SIG-M5 treated with dmso at 0.1 percent for 504 hours (cell line): ENCODE measurements at regions not wholly inside any gene's neighbourhood (a gene's known extent, or its start where the extent isn't known, plus 50 kb on each side); places are given as distances from the start of the nearest gene placed in this dataset.
A peak's percentile ranks its signal among the peaks of the same experiment; 100 is the strongest.
"Not testable (repeated sequence)": the region's sequence is repeated elsewhere in the genome, so short reads cannot be mapped to it uniquely, and the experiment has no call there.

Experiments
- DNase-seq: peaks from one replicate; lab custom pipeline; 2025; ENCODE audit not compliant: unreplicated experiment; lab: John Stamatoyannopoulos, UW

DNA sequence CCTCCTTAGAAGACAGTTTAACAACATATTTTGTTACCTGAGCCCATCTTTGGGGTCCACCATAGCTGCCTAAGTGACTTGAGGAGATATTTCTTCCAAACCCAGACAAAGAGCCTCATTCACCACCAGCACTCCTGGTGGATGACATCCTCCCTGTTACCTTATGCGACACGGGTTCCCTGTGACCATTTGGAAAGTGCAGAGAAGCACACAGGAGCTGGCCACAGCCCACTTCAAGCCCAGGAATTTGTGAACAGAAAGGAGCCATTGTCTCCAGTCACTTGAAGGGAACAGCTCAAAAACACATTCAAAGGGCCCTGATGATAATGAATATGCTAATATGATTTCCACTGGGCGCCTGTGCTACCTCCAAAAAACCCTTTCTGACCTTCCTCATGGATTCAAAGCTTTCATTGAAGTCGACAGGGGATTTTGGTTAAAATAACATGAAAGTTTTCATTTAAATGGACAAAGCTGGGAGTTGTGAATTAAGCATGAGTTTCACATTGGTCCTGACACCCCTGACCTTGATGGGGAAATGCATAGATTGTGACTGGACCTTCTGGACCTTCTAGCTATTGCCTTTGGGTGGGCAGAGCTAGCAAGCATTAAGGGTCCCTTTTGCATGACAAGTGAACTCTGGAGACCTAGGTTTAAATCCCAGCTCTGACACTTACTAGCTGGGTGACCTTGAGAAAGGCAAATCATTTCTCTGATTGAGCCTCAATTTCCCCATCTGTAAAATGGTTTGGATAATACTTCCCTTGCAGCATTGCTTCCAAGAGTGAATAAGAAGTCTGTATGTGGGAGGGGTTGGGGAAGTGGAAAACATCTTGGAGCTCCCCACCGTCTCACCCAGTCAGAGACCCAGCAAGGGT, 83.3 kb upstream of the SIRPA start:
- no peak for DNase-seq

DNA sequence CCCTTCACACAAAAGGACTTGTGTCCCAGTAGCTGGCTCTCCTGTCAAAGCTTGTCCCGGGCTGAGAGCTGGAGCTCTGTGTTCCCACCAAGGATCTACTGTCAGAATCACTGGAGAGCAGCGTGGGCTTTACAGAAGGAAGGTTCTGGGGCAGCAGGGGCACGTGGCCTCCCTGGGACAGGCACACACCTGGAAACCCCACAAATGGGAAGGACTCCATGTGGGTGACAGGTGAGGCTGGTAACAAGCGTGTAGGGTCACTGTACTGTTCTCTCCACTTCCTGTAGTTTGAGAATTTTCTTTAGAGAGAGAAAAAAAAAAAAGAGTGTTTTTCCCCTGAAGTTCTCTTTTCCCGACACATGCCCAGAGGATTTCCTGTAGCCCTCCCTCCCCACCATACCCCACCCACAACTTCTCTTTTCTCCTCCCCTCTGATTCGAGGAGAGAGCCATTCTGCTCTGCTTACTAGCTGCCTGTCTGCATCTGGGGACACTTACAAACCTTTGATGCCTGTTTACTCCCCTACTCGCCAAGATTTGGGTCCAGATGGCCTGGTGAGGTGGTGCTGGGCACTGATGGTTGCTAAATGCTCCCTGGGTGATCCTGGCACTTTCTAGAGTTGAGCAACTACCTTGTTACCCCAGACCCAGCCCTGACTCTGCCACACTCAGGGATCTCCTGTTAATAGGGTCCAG, 84.1 kb upstream of the SIRPA start:
- peak; percentile 46 for DNase-seq

DNA sequence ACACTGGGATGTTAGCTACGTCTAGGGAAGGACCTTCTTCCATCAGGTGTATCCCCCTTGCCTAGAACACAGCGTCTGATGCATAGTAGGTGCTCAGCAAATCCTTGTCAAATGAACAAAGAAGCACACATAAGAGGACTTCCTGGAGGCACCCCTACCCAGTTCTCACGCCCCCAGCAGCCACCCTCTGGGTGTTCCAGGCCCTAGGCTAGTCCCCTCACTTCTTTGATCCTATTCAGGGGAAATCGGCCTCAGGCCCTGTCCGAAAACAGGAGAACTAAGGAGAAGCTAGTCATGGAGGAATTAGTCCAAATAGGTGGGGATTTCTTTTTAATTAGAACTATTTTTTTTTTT, 84.7 kb upstream of the SIRPA start:
- no peak for DNase-seq

DNA sequence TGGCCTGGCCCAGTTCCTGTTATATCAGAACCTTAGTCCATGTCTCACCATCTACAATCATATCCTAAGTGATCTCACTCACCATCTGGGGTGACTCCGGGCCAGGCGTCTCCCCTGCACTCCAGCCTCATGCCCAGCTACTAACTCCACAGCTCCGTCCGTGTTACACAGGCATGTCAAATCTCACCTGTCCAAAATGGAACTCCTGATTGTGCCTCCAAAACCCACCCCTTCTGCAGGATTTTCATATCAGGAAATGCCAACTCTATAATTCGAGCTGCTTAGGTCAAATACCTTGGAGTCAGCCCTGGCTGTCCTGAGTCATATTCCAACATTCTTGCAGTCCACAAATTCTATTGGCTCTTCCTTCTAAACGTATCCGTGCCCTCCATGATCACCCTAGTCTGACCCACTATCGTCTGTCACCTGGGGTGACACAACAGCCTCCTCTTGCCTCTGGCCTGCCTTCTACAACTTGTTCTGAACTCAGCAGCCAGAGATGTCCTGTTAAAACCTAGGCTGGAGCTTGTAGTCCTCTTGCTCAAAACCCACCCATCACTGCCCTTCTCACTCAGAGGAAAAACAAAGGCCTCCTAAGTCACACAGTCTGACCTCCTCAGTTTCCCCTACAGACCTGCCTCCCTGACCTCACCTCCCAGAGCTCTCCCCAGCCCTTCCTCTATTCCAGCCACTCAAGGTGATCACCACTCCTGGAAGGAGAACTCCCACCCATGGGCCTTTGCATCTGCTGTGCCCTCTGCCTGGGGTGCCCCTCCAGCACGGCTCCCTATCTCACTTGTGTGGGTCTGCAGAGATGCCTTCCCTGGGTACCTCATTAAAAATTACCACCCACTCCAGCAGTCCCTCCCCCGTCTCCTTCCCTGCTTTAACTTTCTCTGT, 85.3 kb upstream of the SIRPA start:
- DNase-seq: no peak

DNA sequence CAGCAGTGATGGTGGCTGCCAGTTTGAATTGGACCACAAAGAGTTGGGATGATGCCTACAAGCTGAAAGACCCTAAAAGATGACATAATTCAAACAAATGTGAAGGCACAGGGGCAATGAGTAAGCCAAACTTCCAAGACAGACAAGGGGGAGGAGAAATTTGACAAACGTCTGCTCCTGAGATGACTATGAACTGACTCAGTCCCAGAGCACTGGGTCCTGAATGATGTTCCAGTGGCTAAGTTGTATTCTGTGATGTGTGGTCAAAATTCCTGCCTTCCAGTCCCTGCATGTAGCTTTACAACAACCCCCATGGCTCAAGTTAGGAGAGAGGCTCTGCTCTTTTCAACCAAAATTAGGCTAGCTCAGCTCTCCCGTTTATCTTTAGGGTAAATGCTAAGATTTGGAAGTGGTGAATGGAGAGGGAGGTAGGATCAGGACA, 86.1 kb upstream of the SIRPA start:
- no peak for DNase-seq

DNA sequence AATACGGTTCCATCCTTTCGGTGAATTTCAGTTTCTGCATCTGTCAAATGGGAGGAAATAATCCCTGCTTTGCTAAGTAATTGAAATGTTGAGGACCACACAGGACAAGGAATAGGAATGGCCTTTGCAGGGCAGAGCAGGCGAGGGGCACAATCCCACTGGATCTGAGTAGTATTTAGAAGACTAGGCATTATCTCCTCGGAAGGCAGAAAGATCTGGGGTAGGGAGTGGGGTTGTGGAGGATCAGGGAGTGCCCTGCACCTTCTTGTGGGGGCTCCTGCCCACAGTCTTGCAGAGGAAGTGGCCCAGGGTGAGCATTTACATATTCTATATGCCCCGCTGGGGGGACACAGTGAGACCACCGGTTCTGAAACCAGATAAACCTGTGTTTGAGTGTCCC, 87.1 kb upstream of the SIRPA start:
- DNase-seq: no peak

DNA sequence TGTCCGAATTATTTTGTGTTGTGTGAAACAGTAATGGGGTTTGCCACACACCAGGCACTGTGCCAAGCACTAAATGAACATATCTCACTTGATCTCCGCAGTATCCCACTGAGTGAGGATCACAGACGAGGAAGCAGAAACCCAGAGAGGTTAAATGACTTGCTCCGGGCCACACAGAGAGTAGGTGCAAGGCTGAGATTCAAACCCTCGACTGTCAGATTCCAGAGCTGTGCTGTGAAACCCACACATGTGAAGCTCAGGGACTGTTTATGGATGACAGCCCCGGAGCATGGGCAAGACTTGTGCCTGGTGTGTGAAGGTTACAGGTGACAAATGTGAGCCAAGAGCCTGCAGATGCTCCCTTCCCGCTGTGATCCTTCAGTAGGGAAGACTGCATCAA, 87.8 kb upstream of the SIRPA start:
- no peak for DNase-seq

DNA sequence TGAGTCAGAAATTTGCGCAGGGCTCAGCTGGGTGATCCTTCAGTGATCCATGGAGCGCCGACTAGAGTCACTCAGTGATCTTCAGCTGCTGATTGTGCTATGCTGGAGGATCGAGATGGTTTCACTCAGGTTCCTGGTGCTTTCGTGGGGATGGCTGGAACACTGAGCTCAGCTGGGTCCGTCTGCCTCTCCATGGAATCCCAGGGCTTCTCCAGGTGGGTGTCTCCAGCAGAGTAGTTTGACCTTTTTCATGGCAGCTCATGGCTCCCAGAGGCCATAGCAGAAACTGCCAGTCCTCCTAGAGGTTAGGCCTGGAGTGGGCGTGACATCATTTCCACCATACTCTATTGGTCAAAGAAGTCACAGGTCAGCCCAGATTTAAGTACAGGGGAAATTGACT, 88.8 kb upstream of the SIRPA start:
- DNase-seq: no peak

DNA sequence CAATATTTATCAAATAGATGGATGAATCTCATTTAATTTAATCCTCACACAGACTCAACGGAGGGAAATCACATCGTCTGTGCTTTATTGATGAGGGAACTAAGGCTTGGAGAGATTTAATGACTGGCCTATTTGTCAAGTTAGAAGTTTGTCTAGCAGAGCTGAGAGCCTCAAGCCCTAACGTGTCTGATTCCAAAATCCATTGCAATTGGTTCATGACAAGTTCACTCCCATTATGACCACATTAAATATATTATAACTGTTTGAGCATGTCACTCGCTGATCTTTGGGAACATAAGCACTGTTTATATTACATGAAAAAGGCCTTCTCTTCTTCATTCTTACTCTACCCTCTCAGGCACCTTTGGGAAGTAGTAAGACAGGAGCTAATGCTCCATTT, 89.4 kb upstream of the SIRPA start:
- DNase-seq: no peak

DNA sequence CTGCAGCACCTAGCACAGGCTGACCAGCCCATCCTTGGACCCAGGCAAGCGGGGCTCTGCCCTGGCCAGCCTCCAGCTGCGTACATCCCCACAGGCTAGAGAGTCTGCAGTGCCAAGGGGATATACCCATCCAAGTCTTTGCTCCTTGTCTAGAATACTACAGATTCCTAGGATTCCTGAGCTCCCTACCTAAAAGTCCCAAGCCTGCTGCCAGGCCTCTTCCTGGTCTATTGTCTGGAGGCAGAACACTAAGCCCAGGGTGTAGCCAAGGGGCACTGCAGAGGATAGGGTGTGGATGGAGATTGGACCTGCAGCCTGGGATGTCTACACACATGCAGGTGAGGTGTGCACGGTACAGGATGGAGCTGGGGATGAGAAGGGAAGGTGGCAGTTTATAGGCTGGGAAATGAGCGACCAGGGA, 90.0 kb upstream of the SIRPA start:
- no peak for DNase-seq

DNA sequence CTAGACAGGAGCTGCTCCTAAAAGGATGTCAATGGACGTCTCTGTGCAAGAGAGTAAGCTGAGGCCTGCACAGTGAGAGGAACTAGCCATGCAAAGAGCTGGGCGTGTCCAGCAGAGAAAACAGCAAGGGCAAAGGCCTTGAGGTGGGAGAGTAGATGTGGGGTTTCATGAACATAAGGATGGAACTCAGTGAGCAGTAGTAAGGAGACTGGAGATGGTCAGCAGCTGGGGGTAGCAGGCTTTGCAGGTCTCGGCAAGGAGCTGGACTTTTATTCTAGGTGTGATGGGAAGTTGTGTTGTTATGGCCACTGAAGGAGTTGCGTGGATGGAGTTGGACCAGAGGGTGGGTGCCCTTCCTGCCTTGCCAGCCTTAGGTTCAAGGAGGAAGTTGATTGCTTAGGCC, 90.7 kb upstream of the SIRPA start:
- DNase-seq: no peak

DNA sequence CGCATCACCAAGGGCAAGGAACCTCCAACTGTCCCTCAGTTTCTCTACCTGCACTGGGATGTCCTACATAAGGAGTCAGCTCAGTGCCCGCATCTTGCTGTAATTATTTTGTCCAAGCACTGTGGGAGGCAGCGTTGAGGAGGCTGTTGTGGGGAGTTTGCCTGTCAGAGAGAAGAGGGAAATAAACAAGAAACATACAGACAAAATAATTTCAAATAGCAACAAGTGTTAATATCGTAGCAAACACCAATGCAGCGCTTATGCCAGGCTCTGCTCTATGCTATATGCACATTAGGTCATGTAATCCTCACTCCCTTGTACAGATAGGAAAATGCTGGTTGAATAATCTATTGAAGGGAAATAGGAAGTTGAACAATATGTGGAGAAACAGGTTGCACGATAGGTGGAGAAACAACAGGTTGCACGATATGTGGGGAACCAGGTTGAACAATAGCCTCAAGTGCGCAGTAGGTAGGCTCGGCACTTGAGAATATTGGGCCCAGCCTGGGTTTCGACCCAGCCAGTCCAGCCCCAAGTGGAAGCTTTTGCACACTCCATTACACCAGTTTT, 91.2 kb upstream of the SIRPA start:
- peak; percentile 37 for DNase-seq

DNA sequence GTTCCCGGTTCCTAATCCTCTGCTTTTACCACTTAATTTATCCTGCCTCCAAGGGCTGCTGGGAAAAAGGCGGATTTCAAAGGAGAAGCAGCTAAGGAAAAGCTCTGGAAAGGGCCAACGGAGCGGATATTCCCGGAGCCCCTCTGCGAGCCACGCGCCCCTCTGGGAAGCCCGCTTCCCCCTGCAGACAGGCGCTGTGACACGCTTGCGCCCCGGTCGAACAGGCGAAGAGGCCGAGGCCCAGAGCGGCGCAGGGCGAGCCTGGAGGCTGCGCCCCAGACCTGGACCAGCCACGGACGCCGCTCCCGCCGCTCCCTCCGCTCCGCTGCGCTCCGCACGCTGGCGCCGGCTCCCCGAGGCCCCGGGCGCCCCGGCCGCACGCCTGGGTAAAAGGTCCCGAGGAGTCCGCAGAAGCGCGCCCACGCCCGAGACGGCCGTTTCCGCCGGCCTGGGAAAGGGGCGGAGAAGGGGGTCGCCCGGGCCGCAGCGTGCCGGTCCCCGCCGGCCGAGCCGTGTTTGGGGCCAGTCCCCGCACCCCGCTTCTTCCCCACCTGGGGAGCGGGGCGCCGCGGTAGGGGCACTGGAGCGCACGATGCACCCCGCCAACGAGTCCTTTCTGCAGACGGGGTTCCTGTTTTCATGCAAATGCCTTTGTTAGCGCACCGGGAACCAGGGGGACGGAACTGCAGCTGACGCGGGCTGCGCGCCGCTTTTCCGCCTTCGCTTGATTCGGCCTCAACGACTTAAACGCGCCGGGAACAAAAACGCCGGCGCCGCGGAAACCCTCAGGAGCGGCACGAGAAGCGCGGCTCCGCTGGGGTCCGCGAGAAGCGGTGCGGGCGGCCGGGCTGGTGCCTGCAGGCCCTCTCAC, 91.9 kb upstream of the SIRPA start:
- DNase-seq: peak; percentile 91

DNA sequence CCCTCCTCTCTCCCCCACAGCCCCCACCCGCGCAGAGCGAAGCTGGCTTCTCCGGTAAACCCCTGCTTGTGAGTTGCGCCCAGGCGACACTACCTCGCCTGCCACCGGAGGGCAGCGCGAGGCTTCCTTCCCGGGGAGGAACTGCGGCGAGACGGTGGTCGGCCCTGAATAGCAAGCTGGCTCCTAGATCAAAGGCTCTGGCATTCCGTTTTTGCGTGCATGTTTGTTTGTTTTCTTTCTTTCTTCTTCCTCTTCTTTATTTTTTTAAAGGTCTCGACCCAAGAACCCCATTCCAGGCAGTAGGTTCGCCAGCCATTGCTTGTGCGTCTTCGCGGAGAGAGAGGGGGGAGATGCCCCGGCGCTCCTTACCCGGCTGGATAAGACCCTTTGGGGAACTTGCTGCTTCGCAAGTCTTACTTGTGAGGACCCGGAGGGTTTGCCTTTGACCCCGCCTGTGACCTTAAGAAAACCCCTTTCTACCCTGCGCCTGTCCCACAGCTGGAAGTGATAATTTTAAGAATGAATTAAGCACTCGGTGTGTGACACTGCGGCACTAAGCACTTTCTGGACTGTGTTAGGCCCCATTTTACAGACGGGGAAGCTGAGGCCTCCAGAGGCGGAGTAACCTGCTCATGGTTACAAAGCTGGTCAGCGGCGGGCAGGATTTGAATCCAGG, 92.7 kb upstream of the SIRPA start:
- DNase-seq: peak; percentile 75

DNA sequence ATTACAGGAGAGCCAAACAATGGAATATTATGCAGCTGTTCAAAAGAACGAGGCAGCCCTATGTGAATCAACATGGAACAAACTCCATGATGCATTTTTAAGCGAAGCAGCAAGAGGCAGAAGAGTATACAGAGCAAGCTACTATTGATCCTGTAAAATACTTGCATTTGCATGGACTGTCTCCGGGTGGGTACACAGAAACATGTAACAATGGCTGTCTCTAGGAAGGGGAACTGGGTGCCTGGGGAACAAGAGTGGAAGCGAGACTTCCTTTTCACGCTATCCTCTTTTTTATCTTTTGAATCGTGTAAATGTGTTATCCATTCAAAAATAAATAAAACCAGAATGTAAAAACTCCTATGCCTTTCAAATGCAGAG, 93.3 kb upstream of the SIRPA start:
- DNase-seq: no peak

DNA sequence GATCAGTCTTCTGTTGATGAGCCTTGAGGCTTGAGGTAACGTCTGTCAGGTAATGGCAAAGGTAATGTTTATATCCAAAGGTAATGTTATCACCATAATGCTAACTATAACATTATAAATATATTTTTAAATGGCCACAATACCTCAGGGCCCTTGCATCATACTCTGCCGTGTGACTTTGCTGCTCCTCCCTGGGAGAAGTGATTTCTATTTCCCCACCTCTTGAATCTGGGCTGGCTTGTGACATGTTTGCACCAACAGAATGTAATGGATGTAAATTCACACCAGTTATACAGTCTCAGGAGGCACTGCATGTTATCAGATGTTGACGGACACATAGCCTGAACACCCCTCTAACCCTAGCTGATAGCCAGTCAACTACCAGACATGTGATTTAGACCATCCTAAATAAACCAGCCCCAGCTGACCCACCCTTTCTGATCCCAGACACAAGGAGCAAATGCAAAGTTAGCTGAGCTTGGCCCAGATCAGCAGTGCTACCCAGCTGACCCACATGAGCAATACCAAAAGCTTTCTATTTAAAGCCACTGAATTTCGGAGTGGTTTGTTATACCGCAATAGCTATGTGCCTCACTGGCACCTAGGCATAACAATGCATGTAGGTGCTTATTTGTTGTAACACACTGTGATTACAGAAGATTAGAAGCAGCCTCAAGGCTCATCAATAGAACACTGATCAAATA, 93.8 kb upstream of the SIRPA start:
- no peak for DNase-seq

DNA sequence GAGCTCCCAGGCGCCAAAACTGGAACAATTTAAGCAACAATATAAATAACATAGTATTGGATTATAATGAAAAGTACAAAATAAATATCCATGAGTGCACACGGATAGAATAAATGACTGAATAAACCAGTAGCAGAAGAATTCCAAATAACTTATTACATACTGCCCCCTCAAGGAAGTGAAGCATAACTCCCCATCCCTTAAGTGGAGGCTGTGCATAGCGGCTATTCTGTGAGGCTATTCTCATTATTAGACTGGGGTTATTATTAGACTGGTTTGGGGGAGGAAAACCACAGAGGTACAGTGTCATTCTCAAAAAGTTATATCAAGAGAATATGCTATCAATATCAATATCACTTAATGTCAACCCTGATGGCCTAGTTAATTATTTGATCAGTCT, 94.4 kb upstream of the SIRPA start:
- peak; percentile 55 for DNase-seq

DNA sequence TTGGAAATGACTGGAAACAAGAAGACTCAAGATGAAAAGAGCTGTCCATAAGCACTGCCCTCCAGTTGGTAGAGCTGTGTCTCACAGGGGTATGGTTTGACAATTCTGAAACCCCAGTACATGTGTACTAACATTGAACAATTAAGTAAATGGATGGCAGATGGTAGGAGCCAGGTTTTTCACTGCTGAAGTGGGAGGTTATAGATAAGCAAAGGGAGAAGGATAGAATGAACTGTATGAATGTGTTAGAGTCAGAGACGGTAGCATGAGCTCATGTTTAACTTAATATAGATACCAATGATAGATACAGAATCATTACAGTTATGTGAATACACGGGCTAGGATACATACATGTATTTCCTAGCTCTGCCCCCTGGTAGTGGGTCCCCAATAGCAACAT, 95.0 kb upstream of the SIRPA start:
- DNase-seq: no peak

DNA sequence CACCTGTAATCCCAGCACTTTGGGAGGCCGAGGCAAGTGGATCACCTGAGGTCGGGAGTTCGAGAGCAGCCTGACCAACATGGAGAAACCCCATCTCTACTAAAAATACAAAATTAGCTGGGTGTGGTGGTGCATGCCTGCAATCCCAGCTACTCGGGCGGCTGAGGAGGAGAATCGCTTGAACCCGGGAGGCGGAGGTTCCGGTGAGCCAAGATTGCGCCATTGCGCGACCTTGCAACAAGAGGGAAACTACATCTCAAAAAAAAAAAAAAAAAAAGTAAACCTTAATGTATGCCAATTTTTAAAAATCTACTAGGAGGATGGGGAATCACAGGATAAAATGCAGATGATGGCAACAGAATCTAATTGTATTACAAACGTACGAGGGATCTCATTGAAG, 95.5 kb upstream of the SIRPA start:
- DNase-seq: not testable (repeated sequence)
